Osteocyte (in vitro differentiated cells): ENCODE measurements at regions not wholly inside any gene's neighbourhood (a gene's known extent, or its start where the extent isn't known, plus 50 kb on each side); places are given as distances from the start of the nearest gene placed in this dataset.

ENCODE experiments used
- DNase-seq: peaks from one replicate; pipeline ENCODE4 v3.0.0; 2021; ENCODE audit warnings: mixed read lengths; ENCODE audit not compliant: unreplicated experiment; ENCODE audit errors: extremely low spot score
- H3K27ac Mint-ChIP-seq: one replicate; pipeline ENCODE4 v1.8.0; 2021; ENCODE audit warnings: mild to moderate bottlenecking, mixed read lengths; ENCODE audit not compliant: unreplicated experiment
- H3K27me3 Mint-ChIP-seq: one replicate; pipeline ENCODE4 v1.8.0; 2021; ENCODE audit warnings: mixed read lengths; ENCODE audit not compliant: unreplicated experiment
- H3K36me3 Mint-ChIP-seq: one replicate; pipeline ENCODE4 v1.8.0; 2021; ENCODE audit warnings: mixed read lengths; ENCODE audit not compliant: unreplicated experiment
- H3K4me1 Mint-ChIP-seq: one replicate; pipeline ENCODE4 v1.8.0; 2021; ENCODE audit warnings: mixed read lengths; ENCODE audit not compliant: unreplicated experiment
- H3K4me3 Mint-ChIP-seq: one replicate; pipeline ENCODE4 v1.8.0; 2021; ENCODE audit warnings: mild to moderate bottlenecking, moderate library complexity, mixed read lengths; ENCODE audit not compliant: unreplicated experiment
- H3K9me3 Mint-ChIP-seq: one replicate; pipeline ENCODE4 v1.8.0; 2021; ENCODE audit warnings: mixed read lengths; ENCODE audit not compliant: unreplicated experiment
- TF ChIP-seq, protein P1 (sequence below): fragments of 200-600 bp; sonication (generic); IDR thresholded peaks from 2 replicates; pipeline ENCODE4 v1.5.0; 2021; ENCODE audit warnings: antibody characterized with exemption, mild to moderate bottlenecking, moderate library complexity

- Mint-ChIP-seq H3K4me3 (no peak overlapping the region), H3K36me3 (no peaks in the 10 kb centered on the region), H3K27me3 (no peaks in the 10 kb centered on the region), H3K27ac (peak overlapping the region; percentile 56), H3K4me1 (peaks cover 23% of the 10 kb centered on the region), H3K9me3 (peaks cover 18% of the 10 kb centered on the region)
- DNase-seq: no peak
- TF ChIP-seq, protein P1, sequence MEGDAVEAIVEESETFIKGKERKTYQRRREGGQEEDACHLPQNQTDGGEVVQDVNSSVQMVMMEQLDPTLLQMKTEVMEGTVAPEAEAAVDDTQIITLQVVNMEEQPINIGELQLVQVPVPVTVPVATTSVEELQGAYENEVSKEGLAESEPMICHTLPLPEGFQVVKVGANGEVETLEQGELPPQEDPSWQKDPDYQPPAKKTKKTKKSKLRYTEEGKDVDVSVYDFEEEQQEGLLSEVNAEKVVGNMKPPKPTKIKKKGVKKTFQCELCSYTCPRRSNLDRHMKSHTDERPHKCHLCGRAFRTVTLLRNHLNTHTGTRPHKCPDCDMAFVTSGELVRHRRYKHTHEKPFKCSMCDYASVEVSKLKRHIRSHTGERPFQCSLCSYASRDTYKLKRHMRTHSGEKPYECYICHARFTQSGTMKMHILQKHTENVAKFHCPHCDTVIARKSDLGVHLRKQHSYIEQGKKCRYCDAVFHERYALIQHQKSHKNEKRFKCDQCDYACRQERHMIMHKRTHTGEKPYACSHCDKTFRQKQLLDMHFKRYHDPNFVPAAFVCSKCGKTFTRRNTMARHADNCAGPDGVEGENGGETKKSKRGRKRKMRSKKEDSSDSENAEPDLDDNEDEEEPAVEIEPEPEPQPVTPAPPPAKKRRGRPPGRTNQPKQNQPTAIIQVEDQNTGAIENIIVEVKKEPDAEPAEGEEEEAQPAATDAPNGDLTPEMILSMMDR: no peak
Observed at GRCh38 chr6:12482386-12483375, 192.5 kb downstream of the EDN1 start.

DNA sequence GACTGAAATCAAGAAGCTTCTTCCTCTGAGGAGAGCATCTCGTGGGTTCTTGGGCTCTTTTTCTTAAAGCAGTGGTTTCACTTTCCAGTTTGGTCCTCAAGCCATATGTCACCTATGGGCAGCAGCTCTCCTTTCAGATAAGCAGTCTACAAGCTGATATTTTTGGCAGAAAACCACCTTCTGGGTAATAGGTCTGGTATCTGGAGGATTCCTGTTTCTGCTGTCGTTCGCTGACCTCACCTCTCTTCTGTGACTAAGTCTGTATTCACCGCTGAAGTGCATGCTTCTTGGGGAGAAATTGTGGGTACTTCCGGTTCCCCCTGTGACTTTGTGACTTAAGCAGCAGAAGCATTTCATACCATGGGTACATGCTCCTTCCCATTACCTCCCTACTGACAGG lies 193.6 kb downstream of the EDN1 start:
- Mint-ChIP-seq H3K27me3 (no peaks in the 10 kb centered on the region), H3K9me3 (peaks cover 18% of the 10 kb centered on the region), H3K4me1 (peaks cover 23% of the 10 kb centered on the region), H3K36me3 (no peaks in the 10 kb centered on the region), H3K4me3 (no peak overlapping the region), H3K27ac (peak overlapping the region; percentile 56)
- DNase-seq: no peak
- TF ChIP-seq, protein P1: no peak

- Mint-ChIP-seq H3K27me3 (no peaks in the 10 kb centered on the region), H3K4me1 (peaks cover 23% of the 10 kb centered on the region), H3K36me3 (no peaks in the 10 kb centered on the region), H3K9me3 (peaks cover 18% of the 10 kb centered on the region), H3K27ac (peak overlapping the region; percentile 21), H3K4me3 (no peak overlapping the region)
- TF ChIP-seq, protein P1: no peak
- no peak for DNase-seq
Observed at GRCh38 chr6:12484519-12484918, 194.4 kb downstream of the EDN1 start.

DNA sequence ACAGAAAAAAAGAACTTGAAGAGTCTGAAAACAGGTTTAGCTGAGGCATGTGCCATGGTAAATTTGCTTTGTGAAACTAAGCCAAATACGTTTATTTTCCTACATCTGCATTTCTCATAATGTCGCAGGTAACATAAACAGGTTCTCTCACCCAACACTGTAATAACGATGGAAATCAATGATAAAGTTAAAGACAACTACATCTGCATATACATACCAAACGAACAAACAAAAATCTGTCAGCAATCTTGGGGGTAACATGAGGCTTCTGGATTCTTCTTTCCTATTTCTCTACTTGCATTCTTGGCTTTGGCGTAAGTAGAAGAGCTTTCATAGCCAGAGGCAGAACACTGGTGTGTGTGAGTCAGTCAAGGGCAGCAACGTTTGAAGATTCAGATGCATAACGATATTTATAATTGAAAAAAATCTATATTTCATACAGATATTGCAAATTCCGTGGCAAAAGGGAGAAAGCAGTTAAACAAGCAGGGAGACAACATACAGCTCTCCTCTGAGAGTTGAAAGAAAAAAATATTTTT lies 195.1 kb downstream of the EDN1 start:
- Mint-ChIP-seq H3K4me1 (peaks cover 27% of the 10 kb centered on the region), H3K27me3 (no peaks in the 10 kb centered on the region), H3K27ac (no peak overlapping the region), H3K9me3 (peaks cover 18% of the 10 kb centered on the region), H3K4me3 (no peak overlapping the region), H3K36me3 (no peaks in the 10 kb centered on the region)
- TF ChIP-seq, protein P1: no peak
- no peak for DNase-seq

DNA sequence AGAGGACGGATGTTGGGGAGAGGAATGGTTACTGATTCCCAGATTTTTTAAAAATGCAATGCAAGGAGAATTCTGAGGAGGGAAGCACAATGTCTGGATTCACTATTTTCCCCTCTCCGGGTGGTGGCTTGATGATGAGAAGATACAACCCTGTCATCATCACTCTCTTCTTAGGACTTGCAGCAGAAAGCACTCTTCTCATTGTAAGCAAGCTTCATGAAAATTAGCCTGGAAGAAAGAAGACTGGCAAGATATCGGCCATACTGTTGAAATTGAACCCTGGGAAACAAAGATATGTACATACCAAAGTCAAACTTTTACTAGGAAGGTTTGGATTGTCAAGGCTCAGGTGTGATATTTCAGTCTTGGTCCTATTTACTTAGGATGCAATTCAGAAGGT lies 195.7 kb downstream of the EDN1 start:
- no peak overlapping the region for H3K27ac Mint-ChIP-seq
- TF ChIP-seq, protein P1: no peak
- H3K4me3 Mint-ChIP-seq: no peak overlapping the region
- no peak for DNase-seq
- peaks cover 18% of the 10 kb centered on the region for H3K9me3 Mint-ChIP-seq
- H3K4me1 Mint-ChIP-seq: peaks cover 30% of the 10 kb centered on the region
- no peaks in the 10 kb centered on the region for H3K27me3 Mint-ChIP-seq
- no peaks in the 10 kb centered on the region for H3K36me3 Mint-ChIP-seq
